ENCODE measurements at regions not wholly inside any gene's neighbourhood (a gene's known extent, or its start where the extent isn't known, plus 50 kb on each side); places are given as distances from the start of the nearest gene placed in this dataset.
A peak's percentile ranks its signal among the peaks of the same experiment; 100 is the strongest.

DNA sequence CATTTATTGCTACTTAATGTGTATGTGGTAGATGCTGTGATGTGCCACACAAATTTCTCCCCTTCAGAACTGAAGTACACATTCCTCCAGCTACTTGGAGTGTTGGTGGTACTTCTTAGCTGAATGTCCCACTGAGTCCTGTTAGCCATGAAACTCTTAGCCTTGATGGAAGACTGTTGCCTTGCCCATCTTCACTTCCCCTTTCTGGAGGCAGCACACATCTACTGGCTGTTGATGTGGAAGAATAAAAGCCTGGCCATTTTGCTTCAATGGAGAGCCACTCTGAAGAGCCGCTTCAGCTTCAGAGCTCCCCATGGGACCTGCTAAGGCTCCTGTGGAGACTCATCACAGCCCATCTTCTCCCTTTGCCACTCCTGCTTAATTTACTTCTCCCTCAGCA, 157.7 kb upstream of the PITX2 start:
- DNase-seq, result no peak

GRCh38 chr4:110781944-110782343, 159.1 kb upstream of the PITX2 start:
- DNase-seq, result no peak

GRCh38 chr4:110787109-110787508, 164.2 kb upstream of the PITX2 start:
- peak; percentile 51 for DNase-seq

DNA sequence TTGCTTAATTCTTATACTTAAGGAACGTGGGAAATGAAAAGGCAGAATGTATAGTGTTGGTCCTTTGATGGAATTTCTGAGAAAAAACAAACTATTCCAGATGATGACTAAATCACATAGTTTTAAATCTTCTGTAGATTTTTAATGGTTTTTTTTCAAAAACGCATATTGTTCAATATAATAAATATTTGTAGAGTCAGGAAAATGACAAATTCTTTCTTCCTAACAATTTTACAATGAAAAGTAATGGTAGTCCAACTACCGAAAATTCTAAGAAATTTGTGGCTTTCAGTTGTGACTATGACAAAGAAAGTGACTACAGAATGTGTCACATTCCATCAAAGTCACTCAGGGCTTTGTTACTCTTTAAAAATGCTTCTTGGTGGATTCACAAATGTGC, 164.8 kb upstream of the PITX2 start:
- peak; percentile 55 for DNase-seq

GRCh38 chr4:110788302-110788701, 165.4 kb upstream of the PITX2 start:
- DNase-seq, result peak; percentile 51

DNA sequence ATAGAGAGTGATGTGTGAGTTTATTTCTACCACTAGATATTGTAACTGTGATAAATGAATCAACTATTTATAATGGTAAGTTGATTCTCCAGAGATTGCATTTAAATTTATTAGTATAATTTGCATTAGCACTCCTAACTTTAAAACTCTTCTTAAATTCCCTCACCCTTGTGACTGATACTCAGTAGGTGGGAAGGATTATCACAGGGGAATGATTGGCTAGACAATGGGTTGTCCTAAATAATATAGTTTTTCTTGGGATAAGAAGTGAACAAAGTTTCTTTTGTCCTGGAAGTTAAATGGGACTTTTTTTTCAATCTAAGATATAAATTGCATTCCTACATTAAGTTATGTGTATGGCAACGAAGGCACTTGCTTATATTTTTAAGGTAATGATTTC, 169.2 kb upstream of the PITX2 start:
- DNase-seq, result no peak

GRCh38 chr4:110793381-110793801, 170.5 kb upstream of the PITX2 start:
- peak; percentile 66 for DNase-seq

- DNase-seq, result no peak
Measured at GRCh38 chr4:110793890-110794554, 171.1 kb upstream of the PITX2 start.

DNA sequence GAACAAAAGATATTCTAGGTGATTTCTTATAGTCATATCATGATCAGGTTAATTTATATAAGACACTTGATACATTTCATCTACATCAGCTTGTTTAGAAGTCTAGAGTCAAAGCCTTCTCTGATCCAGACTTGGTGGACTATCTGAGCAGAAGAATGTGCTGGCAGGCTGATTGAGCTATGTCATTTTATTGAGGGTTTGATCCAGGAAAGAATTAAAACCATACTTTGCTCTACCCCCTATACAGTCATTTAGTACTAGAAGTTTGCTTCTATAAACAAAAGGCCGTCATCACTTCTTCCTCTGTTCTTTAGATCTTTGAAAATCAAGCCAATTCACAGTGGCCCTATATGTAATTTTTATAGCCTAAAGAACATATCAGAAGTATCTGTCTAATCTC, 173.1 kb upstream of the PITX2 start:
- peak; percentile 50 for DNase-seq

DNA sequence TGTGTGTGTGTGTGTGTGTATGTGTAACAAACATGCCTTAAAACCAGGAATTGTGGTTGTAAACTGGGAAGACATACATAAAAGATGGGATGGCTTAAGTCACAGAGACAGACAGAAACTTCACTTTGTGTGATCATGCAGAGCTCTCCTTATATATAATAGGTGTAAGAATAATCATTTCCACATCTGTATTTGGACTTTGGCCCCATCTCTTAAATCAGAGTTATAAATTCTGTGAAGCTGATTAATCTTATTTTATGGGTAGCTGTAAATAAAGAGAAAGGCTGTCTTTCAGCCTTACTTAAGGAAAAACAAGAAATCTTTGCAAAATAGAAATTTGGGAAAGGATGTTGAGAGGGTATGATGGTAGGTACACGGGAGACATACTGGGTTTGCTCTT, 174.6 kb upstream of the PITX2 start:
- no peak for DNase-seq

- DNase-seq, result peak; percentile 47
Measured at GRCh38 chr4:110798687-110799086, 175.8 kb upstream of the PITX2 start.

DNA sequence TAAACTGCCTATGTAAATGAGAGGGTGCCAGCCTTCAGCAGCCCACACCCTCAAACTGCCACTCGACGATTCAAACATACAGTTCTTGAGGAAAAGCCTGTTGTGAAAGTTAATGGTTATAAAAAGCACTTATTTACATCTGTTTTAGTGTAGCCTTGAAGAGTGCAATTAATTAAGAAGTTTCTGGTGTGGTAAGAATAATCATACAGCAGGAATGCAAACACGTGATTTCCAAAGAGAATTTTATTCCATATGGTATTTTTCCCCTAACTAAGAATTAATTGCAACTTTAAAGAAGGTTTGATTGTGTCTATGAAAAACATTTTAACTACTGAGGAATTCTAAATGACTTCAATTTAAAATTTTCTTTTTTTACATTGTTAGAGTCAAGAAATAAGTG, 176.3 kb upstream of the PITX2 start:
- DNase-seq, result peak; percentile 71

- no peak for DNase-seq
Measured at GRCh38 chr4:110801591-110801990, 178.7 kb upstream of the PITX2 start.

GRCh38 chr4:110808351-110808878, 185.5 kb upstream of the PITX2 start:
- peak; percentile 45 for DNase-seq

DNA sequence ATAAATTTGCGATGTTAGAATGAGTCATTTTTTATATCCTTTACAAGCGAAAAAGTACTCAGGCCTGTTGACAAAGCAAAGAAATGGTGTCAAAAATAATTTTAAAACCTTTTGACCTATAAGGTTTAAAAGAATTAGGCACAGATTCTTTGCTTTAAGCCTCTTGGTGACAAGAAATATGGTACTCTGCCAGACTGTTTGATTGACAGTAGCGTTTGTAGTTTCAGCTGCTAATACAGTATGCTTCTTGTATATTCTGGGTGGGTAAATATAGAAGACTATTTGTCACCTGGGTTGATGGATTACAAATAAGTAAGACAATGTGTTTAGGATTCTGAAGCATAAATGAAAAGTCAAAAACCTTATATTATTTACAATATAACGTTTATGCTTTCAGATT, 193.1 kb upstream of the PITX2 start:
- DNase-seq, result no peak

DNA sequence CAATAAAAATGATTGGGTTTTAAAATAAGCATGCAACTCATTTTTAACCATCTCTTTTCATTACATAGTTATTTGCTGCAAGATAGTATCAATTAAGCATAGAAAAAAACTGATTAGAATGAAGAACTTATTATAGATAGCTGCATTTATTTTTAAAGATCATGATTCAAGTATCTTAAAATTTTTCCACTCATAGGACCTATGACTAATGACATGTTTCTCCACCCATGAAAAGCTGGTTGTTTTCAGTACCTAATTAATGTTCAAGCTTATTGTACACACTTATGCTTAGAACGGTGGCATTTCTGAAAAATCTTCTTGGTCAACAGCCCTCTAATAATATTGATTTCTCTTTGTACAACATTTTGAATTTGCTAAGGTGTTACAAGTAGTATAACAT, 193.5 kb upstream of the PITX2 start:
- DNase-seq, result no peak

DNA sequence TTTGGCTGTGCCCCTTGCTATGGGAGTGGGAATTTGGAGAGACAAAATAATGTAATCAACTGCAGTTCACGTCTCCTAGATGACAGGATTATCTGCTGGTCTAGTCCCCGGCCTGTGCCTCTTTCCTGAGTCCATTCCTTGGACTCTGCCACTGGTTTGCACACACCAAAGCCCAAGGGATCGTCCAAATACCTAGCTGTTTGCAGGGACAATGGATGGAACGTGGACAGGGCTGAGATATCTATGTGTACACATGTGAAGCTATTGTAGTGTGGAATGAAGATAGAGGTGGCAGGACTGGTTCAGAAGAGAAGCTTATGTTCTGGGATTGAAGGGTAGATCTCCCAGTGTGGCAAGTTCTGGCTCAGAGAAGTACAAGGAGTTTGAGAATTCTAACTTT, 198.3 kb upstream of the PITX2 start:
- no peak for DNase-seq

DNA sequence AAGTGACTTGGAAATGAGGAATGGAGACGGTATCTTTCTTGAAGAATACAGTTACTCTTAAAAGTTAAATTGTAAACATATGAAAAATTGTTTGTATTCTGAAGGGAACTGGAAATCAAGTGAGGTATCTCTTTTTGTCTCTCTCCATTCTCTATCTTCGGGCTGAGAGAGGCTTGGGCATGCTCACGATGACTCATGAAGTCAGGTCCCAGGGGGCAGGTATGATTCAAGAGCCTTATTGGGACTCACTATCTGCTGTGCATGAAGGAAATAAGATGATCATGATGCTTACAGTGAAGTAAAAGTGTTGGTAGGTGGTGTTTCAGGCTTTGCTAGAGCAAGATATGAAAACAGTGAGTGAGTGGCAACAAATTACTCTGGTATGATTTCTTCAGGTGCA, 200.4 kb upstream of the PITX2 start:
- peak; percentile 60 for DNase-seq

- DNase-seq, result no peak
Measured at GRCh38 chr4:110824344-110824743, 201.5 kb upstream of the PITX2 start.

- DNase-seq, result no peak
Measured at GRCh38 chr4:110826656-110827055, 203.8 kb upstream of the PITX2 start.

DNA sequence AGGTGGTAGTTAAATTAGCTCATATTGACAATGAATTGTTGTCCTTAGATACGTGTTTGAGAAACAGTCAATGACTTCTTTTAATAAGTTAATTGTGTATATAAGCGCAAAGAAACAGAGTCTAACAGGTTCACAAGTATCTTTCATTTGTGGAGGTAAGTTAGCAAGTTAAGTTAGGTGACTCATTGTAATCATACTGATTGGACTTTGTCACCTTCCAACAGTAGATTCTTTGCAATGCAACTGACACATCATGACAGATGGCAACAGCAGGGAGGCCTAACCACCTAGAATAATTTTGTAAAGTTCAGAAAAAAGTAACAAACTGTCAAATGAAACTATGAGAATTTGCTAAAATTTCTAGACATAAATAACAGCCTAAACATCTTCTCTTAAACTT, 207.6 kb upstream of the PITX2 start:
- DNase-seq, result no peak

DNA sequence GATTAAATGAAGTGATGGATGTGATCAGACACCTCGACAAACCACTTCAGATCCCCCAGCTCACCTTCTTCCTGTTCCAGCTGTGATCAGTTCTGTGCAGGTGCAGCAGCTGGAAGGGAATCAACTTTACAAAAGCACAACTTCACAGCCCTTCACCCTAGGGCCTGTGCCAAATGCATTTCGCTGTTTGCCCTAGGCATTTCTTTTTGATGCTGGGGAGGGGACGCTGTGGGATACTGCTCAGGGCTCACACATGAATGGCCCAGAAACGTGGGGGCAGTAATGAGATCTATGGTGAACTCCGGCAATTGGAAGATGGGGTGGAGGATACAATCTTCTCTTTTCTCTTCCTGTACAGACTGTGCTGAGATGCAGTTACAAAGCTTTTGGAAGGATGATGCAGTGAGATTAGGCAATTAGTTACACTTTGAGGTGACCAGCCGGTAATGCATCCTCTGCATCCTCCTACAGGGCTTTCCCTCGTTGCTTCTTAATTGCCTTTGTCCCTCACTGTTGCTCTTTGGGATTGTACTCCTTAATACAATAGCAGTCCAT, 215.1 kb upstream of the PITX2 start:
- no peak for DNase-seq

DNA sequence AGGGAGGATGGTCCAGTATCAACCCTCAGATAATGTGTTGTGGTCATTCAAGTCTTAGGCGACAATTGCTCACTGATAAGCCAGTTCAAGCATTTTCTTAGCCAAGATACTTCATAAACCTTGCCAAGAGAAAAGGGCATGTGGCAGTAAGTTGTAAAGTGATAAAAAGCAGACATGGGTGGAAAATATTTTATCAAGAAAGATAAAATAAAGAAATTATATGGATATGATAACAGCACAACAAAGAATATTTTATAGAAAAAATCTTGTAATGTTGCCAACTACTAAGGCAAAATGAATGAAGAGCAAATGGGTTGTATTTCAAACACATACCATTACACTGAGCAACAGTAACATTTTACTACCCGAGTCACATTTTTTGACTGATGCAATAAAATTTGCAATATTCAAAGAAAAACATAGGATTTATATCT, 217.4 kb upstream of the PITX2 start:
- DNase-seq, result peak; percentile 75

- no peak for DNase-seq
Measured at GRCh38 chr4:110848787-110849186, 225.9 kb upstream of the PITX2 start.

- DNase-seq, result no peak
Measured at GRCh38 chr4:110849461-110849860, 226.6 kb upstream of the PITX2 start.

All from fibroblast of skin of abdomen (primary cell).